Keratinocyte (primary cell): ENCODE measurements at regions not wholly inside any gene's neighbourhood (a gene's known extent, or its start where the extent isn't known, plus 50 kb on each side); places are given as distances from the start of the nearest gene placed in this dataset.

Experiments
- CTCF ChIP-seq, 3 experiments: IDR thresholded peaks in 1 of 3; conservative IDR thresholded peaks in 1 of 3; optimal IDR thresholded peaks in 1 of 3; 2 replicates in 2 of 3; 3 replicates in 1 of 3; pipeline versions ENCODE3 to v1.5.1; 2011; ENCODE audit warnings: low read length in 3 of 3, mild to moderate bottlenecking in 3 of 3, moderate library complexity in 2 of 3, control low read depth in 1 of 3, inconsistent platforms in 1 of 3; ENCODE audit not compliant: insufficient read depth in 2 of 3; ENCODE audit errors: extremely low read depth in 1 of 3
- EZH2 ChIP-seq: IDR thresholded peaks from one replicate; pipeline ENCODE4 v1.6.1; 2012; ENCODE audit warnings: inconsistent platforms, mild to moderate bottlenecking, low read length, moderate library complexity

DNA sequence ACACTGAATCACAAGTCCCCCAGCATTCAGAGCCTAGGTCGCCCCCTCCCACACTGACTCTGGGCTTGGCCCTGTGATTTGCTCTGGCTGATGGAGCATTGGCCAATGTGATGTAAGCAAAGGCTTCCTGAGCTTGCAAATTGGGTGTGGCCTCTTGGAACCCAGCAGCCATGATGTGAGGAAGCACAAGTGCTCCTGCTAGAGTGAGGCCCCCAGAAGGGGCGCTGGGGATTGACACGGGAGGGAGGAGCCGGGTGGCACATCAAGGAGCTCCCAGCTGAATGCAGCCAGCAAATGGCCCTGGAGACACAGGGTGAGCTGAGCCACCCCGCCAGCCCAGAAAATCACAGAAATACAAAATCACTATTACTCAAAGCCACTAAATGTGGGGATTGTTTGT is 308.5 kb downstream of the C16orf95 start:
- TF ChIP-seq EZH2: no peak
- TF ChIP-seq CTCF (optimal IDR thresholded peaks at IDR 0.05 in 1 of 3, IDR thresholded peaks at IDR 0.05 in 1 of 3, conservative IDR thresholded peaks at IDR 0.05 in 1 of 3; ENCODE audit: extremely low read depth in 1 of 3, insufficient read depth in 2 of 3, low read length in 3 of 3): no peak
